ENCODE measurements at regions not wholly inside any gene's neighbourhood (a gene's known extent, or its start where the extent isn't known, plus 50 kb on each side); places are given as distances from the start of the nearest gene placed in this dataset.

GRCh38 chr6:21341910-21342309 lies 251.6 kb upstream of the SOX4 start:
- TF ChIP-seq POLR2A (IDR thresholded peaks at IDR 0.05) (no peak), CTCF (IDR thresholded peaks at IDR 0.05) (no peak)
